OCI-LY1 (cell line): ENCODE measurements at regions not wholly inside any gene's neighbourhood (a gene's known extent, or its start where the extent isn't known, plus 50 kb on each side); places are given as distances from the start of the nearest gene placed in this dataset.

Experiments used
- EZH2 ChIP-seq: fragments of 200-600 bp; sonication (generic), shearing (Covaris generic); IDR thresholded peaks from 2 replicates; pipeline ENCODE4 v1.8.0; 2017; ENCODE audit warnings: borderline replicate concordance, mixed run types, mild to moderate bottlenecking, antibody characterized with exemption, low read length, moderate library complexity, mixed read lengths
- TF ChIP-seq, protein P1 (sequence below): fragments of 200-600 bp; sonication (generic), shearing (Covaris generic); IDR thresholded peaks from 2 replicates; pipeline ENCODE4 v1.5.1; 2017; ENCODE audit warnings: mild to moderate bottlenecking, antibody characterized with exemption, low read length, moderate library complexity, mixed read lengths

DNA sequence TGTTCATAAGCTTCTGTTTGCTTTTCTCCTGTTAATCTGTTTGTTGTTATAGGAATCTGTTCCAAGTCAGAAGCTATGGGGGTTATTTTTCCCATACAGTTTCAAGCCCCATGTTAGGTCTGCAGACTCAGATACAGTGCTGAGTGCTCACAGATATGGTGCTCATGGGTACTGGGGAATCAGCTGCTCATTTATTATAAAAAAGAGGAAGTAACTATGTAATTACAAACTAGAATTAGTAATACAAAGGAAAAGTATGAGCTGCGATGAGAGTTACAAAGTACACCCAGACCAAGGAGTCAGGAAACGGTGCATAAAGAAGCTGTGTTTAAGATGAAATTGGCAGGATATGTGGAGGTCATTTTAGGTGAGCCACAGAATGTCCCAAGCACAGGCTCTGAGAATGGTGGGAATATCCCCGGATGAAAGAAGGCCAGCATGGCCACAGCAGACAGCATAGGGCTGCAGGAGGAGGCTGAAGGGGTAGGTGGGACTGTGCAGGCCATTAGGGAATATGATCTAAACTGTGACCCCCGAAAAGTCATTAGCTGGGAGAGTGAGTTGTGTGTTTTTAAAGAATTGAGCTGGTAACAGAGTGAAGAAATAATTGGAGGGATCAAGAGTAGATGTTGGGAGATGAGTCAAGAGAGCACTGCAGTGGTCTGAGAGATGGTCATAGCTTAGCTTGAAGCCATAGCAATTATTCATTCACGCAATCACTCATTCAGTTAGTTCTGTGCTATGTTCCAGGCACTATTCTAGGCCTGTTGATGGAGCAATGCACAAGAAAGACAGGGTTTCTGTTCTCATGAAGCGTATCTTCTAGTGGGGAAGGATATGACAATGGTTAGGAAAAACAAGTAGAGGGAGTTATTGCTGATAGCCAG, 177.4 kb upstream of the UBL3 start:
- TF ChIP-seq, protein P1, sequence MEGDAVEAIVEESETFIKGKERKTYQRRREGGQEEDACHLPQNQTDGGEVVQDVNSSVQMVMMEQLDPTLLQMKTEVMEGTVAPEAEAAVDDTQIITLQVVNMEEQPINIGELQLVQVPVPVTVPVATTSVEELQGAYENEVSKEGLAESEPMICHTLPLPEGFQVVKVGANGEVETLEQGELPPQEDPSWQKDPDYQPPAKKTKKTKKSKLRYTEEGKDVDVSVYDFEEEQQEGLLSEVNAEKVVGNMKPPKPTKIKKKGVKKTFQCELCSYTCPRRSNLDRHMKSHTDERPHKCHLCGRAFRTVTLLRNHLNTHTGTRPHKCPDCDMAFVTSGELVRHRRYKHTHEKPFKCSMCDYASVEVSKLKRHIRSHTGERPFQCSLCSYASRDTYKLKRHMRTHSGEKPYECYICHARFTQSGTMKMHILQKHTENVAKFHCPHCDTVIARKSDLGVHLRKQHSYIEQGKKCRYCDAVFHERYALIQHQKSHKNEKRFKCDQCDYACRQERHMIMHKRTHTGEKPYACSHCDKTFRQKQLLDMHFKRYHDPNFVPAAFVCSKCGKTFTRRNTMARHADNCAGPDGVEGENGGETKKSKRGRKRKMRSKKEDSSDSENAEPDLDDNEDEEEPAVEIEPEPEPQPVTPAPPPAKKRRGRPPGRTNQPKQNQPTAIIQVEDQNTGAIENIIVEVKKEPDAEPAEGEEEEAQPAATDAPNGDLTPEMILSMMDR: no peak
- no peak for TF ChIP-seq EZH2
